Erythroblast (primary cell): ENCODE measurements at regions not wholly inside any gene's neighbourhood (a gene's known extent, or its start where the extent isn't known, plus 50 kb on each side); places are given as distances from the start of the nearest gene placed in this dataset.

ENCODE experiments used
- GATA1 ChIP-seq: IDR thresholded peaks from 2 replicates; pipeline ENCODE4 v1.6.1; 2011; ENCODE audit warnings: low read depth, mild to moderate bottlenecking, control low read depth, low read length, moderate library complexity
- POLR2A ChIP-seq: IDR thresholded peaks from 2 replicates; pipeline ENCODE4 v1.6.1; 2011; ENCODE audit warnings: mild to moderate bottlenecking, low read length

DNA sequence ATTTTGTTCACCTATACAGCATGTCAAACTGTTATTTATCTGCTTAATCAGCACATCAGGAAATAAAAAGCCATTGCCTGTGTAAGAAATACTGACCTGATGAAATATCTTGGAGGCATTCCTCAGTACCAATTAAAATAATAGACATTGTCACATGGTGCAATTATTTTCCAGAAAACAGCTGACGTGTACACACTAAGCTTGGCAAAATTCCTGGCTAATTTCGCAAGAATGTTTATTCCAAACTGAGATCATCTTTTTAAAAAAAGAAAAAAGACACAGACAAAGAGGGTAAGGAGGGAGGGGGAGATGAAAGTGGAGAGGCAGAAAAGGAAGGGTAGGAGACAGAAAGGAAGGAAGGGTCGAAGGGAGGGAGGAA is 61.9 kb upstream of the NFKB1 start:
- no peak for TF ChIP-seq POLR2A
- TF ChIP-seq GATA1: no peak
